Liver (tissue), 8 donors: ENCODE measurements at regions not wholly inside any gene's neighbourhood (a gene's known extent, or its start where the extent isn't known, plus 50 kb on each side); places are given as distances from the start of the nearest gene placed in this dataset.

ENCODE experiments used
- DNase-seq: peaks from one replicate; pipeline ENCODE4 v3.0.0-alpha.2; 2017; ENCODE audit warnings: low spot score
- H3K27ac ChIP-seq, 2 donors: one replicate each; pipeline ENCODE4 v1.7.0; 2013; ENCODE audit warnings: inconsistent platforms in 2 of 2, low read length in 2 of 2, control low read depth in 1 of 2, low read depth in 1 of 2, mild to moderate bottlenecking in 1 of 2
- H3K27me3 ChIP-seq, 4 donors: one replicate each; pipeline versions ENCODE4 v1.6.1 to v1.7.0; 2013; ENCODE audit warnings: low read length in 3 of 4, inconsistent platforms in 1 of 4, mild to moderate bottlenecking in 1 of 4, moderate library complexity in 1 of 4; ENCODE audit not compliant: control insufficient read depth in 4 of 4, insufficient read depth in 4 of 4
- H3K36me3 ChIP-seq, 4 donors: one replicate each; pipeline versions ENCODE4 v1.6.1 to v1.7.0; 2013; ENCODE audit warnings: low read length in 3 of 4, mild to moderate bottlenecking in 3 of 4, low read depth in 1 of 4, moderate library complexity in 1 of 4; ENCODE audit not compliant: control insufficient read depth in 4 of 4, insufficient read depth in 3 of 4
- H3K4me1 ChIP-seq, 4 donors: one replicate each; pipeline versions ENCODE4 v1.6.1 to v1.7.0; 2013; ENCODE audit warnings: low read length in 3 of 4, mild to moderate bottlenecking in 3 of 4, moderate library complexity in 1 of 4; ENCODE audit not compliant: control insufficient read depth in 4 of 4, insufficient read depth in 4 of 4
- H3K4me3 ChIP-seq, 3 donors: one replicate each; pipeline versions ENCODE4 v1.6.1 to v1.7.0; 2013; ENCODE audit warnings: low read length in 3 of 3, control low read depth in 1 of 3, low read depth in 1 of 3, mild to moderate bottlenecking in 1 of 3
- H3K9ac ChIP-seq, 2 donors: one replicate each; pipeline ENCODE4 v1.7.0; 2013; ENCODE audit warnings: low read length in 2 of 2, mild to moderate bottlenecking in 2 of 2, moderate library complexity in 2 of 2, control low read depth in 1 of 2, low read depth in 1 of 2
- H3K9me3 ChIP-seq, 4 donors: one replicate each; pipeline versions ENCODE4 v1.6.1 to v1.7.0; 2013; ENCODE audit warnings: low read length in 3 of 4; ENCODE audit not compliant: control insufficient read depth in 4 of 4
- EGR1 ChIP-seq, 2 donors: IDR thresholded peaks; 2 replicates each; pipeline ENCODE4 v1.6.1; 2016 to 2018; ENCODE audit warnings: antibody characterized with exemption in 2 of 2, low read depth in 2 of 2
- FOXA1 ChIP-seq: IDR thresholded peaks from 2 replicates; pipeline ENCODE4 v1.6.1; 2016; ENCODE audit warnings: antibody characterized with exemption
- FOXA2 ChIP-seq: IDR thresholded peaks from 2 replicates; pipeline ENCODE4 v1.6.1; 2016; ENCODE audit warnings: antibody characterized with exemption
- GABPA ChIP-seq, 2 donors: IDR thresholded peaks in 1 of 2; conservative IDR thresholded peaks in 1 of 2; 2 replicates each; pipeline ENCODE4 v1.6.1; 2016; ENCODE audit warnings: antibody characterized with exemption in 2 of 2, mild to moderate bottlenecking in 1 of 2, moderate library complexity in 1 of 2
- HNF4A ChIP-seq, 2 donors: conservative IDR thresholded peaks; 2 replicates each; pipeline ENCODE4 v1.6.1; 2016; ENCODE audit warnings: antibody characterized with exemption in 2 of 2, mild to moderate bottlenecking in 2 of 2
- HNF4G ChIP-seq: IDR thresholded peaks from 2 replicates; pipeline ENCODE4 v1.6.1; 2016; ENCODE audit warnings: antibody characterized with exemption
- JUND ChIP-seq, 2 donors: IDR thresholded peaks; 2 replicates each; pipeline ENCODE4 v1.6.1; 2016; ENCODE audit warnings: antibody characterized with exemption in 2 of 2
- MAX ChIP-seq: IDR thresholded peaks from 2 replicates; pipeline ENCODE4 v1.6.1; 2016; ENCODE audit warnings: antibody characterized with exemption
- NR2F2 ChIP-seq: IDR thresholded peaks from 2 replicates; pipeline ENCODE4 v1.6.1; 2016; ENCODE audit warnings: antibody characterized with exemption
- RAD21 ChIP-seq, 2 donors: IDR thresholded peaks; 2 replicates each; pipeline ENCODE4 v1.6.1; 2016; ENCODE audit warnings: antibody characterized with exemption in 2 of 2, mild to moderate bottlenecking in 2 of 2
- REST ChIP-seq: IDR thresholded peaks from 2 replicates; pipeline ENCODE4 v1.6.1; 2016; ENCODE audit warnings: antibody characterized with exemption, mild to moderate bottlenecking
- RXRA ChIP-seq, 2 donors: IDR thresholded peaks; 2 replicates each; pipeline ENCODE4 v1.6.1; 2017 to 2018; ENCODE audit warnings: antibody characterized with exemption in 2 of 2, mild to moderate bottlenecking in 1 of 2
- SP1 ChIP-seq: IDR thresholded peaks from 2 replicates; pipeline ENCODE4 v1.6.1; 2018; ENCODE audit warnings: antibody characterized with exemption, mild to moderate bottlenecking
- TAF1 ChIP-seq: conservative IDR thresholded peaks from 2 replicates; pipeline ENCODE4 v1.6.1; 2016; ENCODE audit warnings: antibody characterized with exemption, mild to moderate bottlenecking
- YY1 ChIP-seq: IDR thresholded peaks from 2 replicates; pipeline ENCODE4 v1.6.1; 2016; ENCODE audit warnings: antibody characterized with exemption, mild to moderate bottlenecking
- ZBTB33 ChIP-seq: IDR thresholded peaks from 2 replicates; pipeline ENCODE4 v1.6.1; 2016; ENCODE audit warnings: antibody characterized with exemption
- whole genome bisulfite sequencing: extraction: QIAGEN DNeasy Blood & Tissue Kit; methylation state at CpG from one replicate; pipeline ENCODE4 v1.1.7; 2013; 5-methylcytosine and 5-hydroxymethylcytosine counted together
- TF ChIP-seq, protein P1 (sequence below): IDR thresholded peaks from 2 replicates; pipeline ENCODE4 v1.6.1; 2016; ENCODE audit warnings: antibody characterized with exemption
- TF ChIP-seq, protein P2 (sequence below): fragments of 150-350 bp; IDR thresholded peaks from 2 replicates; pipeline ENCODE4 v1.5.1; 2017; ENCODE audit warnings: improper control_type of control experiment, low read depth, low read length; ENCODE audit not compliant: missing input control
- donor health status: healthy.
- donor health status: healthy.
- donor health status: healthy.
- donor health status: healthy.
- donor health status: healthy.

DNA sequence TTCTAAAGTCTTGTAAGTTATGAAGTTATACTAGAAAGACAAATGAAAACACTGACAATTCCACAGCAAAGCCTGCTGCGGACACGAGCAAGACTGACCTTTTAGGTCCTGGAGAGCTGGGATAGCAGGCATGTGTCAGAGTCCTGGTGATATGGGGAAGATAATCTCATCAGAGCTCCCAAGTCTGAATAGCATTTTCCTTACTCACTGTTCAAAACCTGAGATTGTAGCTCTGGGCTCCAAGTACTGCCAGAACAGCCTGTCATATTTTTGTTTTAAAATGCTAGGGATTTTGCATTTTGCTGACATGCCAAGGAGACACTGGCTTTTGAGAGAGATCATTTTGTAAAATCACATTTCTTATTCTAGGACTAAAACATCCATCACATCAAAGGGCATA lies 90.1 kb downstream of the DRD1 start:
- no peak overlapping the region for H3K9ac ChIP-seq
- H3K27ac ChIP-seq: no peak overlapping the region
- TF ChIP-seq RXRA (IDR thresholded peaks at IDR 0.05): no peak
- no peak for TF ChIP-seq MAX
- no peak for TF ChIP-seq REST
- no peak for TF ChIP-seq YY1
- TF ChIP-seq SP1: no peak
- TF ChIP-seq, protein P1, sequence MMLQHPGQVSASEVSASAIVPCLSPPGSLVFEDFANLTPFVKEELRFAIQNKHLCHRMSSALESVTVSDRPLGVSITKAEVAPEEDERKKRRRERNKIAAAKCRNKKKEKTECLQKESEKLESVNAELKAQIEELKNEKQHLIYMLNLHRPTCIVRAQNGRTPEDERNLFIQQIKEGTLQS: no peak
- no peak for TF ChIP-seq FOXA2
- TF ChIP-seq NR2F2: no peak
- TF ChIP-seq TAF1: no peak
- TF ChIP-seq ZBTB33: no peak
- no peak for TF ChIP-seq EGR1 (IDR thresholded peaks at IDR 0.05; ENCODE audit: low read depth in 2 of 2)
- no peak for TF ChIP-seq GABPA (IDR thresholded peaks at IDR 0.05 in 1 of 2, conservative IDR thresholded peaks at IDR 0.05 in 1 of 2)
- no peak for TF ChIP-seq JUND (IDR thresholded peaks at IDR 0.05)
- TF ChIP-seq, protein P2, sequence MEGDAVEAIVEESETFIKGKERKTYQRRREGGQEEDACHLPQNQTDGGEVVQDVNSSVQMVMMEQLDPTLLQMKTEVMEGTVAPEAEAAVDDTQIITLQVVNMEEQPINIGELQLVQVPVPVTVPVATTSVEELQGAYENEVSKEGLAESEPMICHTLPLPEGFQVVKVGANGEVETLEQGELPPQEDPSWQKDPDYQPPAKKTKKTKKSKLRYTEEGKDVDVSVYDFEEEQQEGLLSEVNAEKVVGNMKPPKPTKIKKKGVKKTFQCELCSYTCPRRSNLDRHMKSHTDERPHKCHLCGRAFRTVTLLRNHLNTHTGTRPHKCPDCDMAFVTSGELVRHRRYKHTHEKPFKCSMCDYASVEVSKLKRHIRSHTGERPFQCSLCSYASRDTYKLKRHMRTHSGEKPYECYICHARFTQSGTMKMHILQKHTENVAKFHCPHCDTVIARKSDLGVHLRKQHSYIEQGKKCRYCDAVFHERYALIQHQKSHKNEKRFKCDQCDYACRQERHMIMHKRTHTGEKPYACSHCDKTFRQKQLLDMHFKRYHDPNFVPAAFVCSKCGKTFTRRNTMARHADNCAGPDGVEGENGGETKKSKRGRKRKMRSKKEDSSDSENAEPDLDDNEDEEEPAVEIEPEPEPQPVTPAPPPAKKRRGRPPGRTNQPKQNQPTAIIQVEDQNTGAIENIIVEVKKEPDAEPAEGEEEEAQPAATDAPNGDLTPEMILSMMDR: no peak
- no peak for TF ChIP-seq FOXA1
- no peak for TF ChIP-seq RAD21 (IDR thresholded peaks at IDR 0.05)
- no peak for TF ChIP-seq HNF4G
- no peak for TF ChIP-seq HNF4A (conservative IDR thresholded peaks at IDR 0.05)
- 62% methylated on average over 2 of the region's 2 CpGs for WGBS
- no peaks in the 10 kb centered on the region for H3K4me1 ChIP-seq
- DNase-seq: no peak
- peaks cover 0 to 18% (median 3%) of the 10 kb centered on the region in 4 donors for H3K27me3 ChIP-seq
- H3K4me3 ChIP-seq: no peak overlapping the region
- no peaks in the 10 kb centered on the region for H3K9me3 ChIP-seq
- H3K36me3 ChIP-seq: no peaks in the 10 kb centered on the region
